ENCODE measurements at regions not wholly inside any gene's neighbourhood (a gene's known extent, or its start where the extent isn't known, plus 50 kb on each side); places are given as distances from the start of the nearest gene placed in this dataset.

DNA sequence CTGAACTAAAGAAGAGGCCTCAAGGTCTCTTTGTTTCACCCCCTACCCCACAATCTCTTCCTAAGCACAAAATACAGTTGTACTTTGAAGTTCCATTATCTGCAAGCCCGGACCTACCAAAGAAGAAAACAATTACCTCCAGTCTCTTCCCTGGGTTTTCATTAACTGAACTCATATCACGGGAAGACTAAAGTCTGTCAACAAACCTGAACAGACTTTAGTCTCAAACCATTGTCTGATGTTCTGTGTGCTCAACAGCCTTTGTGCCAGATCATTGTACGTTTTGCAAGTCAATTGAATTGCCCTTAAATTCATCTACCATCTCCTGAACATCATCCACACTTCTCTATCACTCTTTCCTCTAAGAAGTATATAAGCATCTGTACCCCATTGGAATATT is 1021.9 kb upstream of the CDH2 start:
- TF ChIP-seq, protein P1, sequence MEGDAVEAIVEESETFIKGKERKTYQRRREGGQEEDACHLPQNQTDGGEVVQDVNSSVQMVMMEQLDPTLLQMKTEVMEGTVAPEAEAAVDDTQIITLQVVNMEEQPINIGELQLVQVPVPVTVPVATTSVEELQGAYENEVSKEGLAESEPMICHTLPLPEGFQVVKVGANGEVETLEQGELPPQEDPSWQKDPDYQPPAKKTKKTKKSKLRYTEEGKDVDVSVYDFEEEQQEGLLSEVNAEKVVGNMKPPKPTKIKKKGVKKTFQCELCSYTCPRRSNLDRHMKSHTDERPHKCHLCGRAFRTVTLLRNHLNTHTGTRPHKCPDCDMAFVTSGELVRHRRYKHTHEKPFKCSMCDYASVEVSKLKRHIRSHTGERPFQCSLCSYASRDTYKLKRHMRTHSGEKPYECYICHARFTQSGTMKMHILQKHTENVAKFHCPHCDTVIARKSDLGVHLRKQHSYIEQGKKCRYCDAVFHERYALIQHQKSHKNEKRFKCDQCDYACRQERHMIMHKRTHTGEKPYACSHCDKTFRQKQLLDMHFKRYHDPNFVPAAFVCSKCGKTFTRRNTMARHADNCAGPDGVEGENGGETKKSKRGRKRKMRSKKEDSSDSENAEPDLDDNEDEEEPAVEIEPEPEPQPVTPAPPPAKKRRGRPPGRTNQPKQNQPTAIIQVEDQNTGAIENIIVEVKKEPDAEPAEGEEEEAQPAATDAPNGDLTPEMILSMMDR (IDR thresholded peaks at IDR 0.05) = no peak
- TF ChIP-seq POLR2A (IDR thresholded peaks at IDR 0.05) (no peak), POLR2AphosphoS5 (IDR thresholded peaks at IDR 0.05) (no peak), EP300 (IDR thresholded peaks at IDR 0.05) (no peak)
